GM18907 (cell line): ENCODE measurements at regions not wholly inside any gene's neighbourhood (a gene's known extent, or its start where the extent isn't known, plus 50 kb on each side); places are given as distances from the start of the nearest gene placed in this dataset.
A peak's percentile ranks its signal among the peaks of the same experiment; 100 is the strongest.
"Not testable (repeated sequence)": the region's sequence is repeated elsewhere in the genome, so short reads cannot be mapped to it uniquely, and the experiment has no call there.

Experiments
- ATAC-seq: cut with Tn5 transposase; IDR thresholded peaks from one replicate; pipeline ENCODE4 v1.9.1; 2021; ENCODE audit warnings: mild to moderate bottlenecking, moderate library complexity; ENCODE audit not compliant: unreplicated experiment

- ATAC-seq, result not testable (repeated sequence)
Measured at GRCh38 chr9:42325142-42325541, 141.7 kb downstream of the SPATA31A6 start.

GRCh38 chr9:42325561-42325960 lies 142.1 kb downstream of the SPATA31A6 start:
- ATAC-seq, result not testable (repeated sequence)

GRCh38 chr9:42326482-42326881 lies 143.0 kb downstream of the SPATA31A6 start:
- ATAC-seq, result not testable (repeated sequence)

- not testable (repeated sequence) for ATAC-seq
Measured at GRCh38 chr9:42335342-42335741, 151.9 kb downstream of the SPATA31A6 start.

GRCh38 chr9:42335984-42336657 lies 152.7 kb downstream of the SPATA31A6 start:
- ATAC-seq, result not testable (repeated sequence)

- ATAC-seq, result not testable (repeated sequence)
Measured at GRCh38 chr9:42338275-42338674, 154.8 kb downstream of the SPATA31A6 start.

GRCh38 chr9:42339671-42340434 lies 156.4 kb downstream of the SPATA31A6 start:
- ATAC-seq, result not testable (repeated sequence)

GRCh38 chr9:42340435-42340723 lies 156.9 kb downstream of the SPATA31A6 start:
- ATAC-seq, result not testable (repeated sequence)

- ATAC-seq, result not testable (repeated sequence)
Measured at GRCh38 chr9:42341860-42342259, 158.4 kb downstream of the SPATA31A6 start.

- ATAC-seq, result not testable (repeated sequence)
Measured at GRCh38 chr9:42342297-42342696, 158.8 kb downstream of the SPATA31A6 start.

GRCh38 chr9:42344508-42344907 lies 161.0 kb downstream of the SPATA31A6 start:
- ATAC-seq, result not testable (repeated sequence)

GRCh38 chr9:42346916-42347315 lies 163.5 kb downstream of the SPATA31A6 start:
- not testable (repeated sequence) for ATAC-seq

GRCh38 chr9:42349181-42349580 lies 165.7 kb downstream of the SPATA31A6 start:
- not testable (repeated sequence) for ATAC-seq

- ATAC-seq, result not testable (repeated sequence)
Measured at GRCh38 chr9:42350412-42350811, 167.0 kb downstream of the SPATA31A6 start.

GRCh38 chr9:42357604-42358373 lies 174.3 kb downstream of the SPATA31A6 start:
- not testable (repeated sequence) for ATAC-seq

GRCh38 chr9:42358626-42359247 lies 175.3 kb downstream of the SPATA31A6 start:
- ATAC-seq, result not testable (repeated sequence)

- ATAC-seq, result not testable (repeated sequence)
Measured at GRCh38 chr9:42364410-42365243, 181.2 kb downstream of the SPATA31A6 start.

- ATAC-seq, result peak; percentile 91
Measured at GRCh38 chr9:42365244-42365945, 181.9 kb downstream of the SPATA31A6 start.

GRCh38 chr9:42368279-42368881 lies 184.9 kb downstream of the SPATA31A6 start:
- not testable (repeated sequence) for ATAC-seq
